ENCODE measurements at regions not wholly inside any gene's neighbourhood (a gene's known extent, or its start where the extent isn't known, plus 50 kb on each side); places are given as distances from the start of the nearest gene placed in this dataset.

- TF ChIP-seq RAD21 (IDR thresholded peaks at IDR 0.05; ENCODE audit: low read depth) (no peak), CEBPB (IDR thresholded peaks at IDR 0.05) (no peak), TAF1 (IDR thresholded peaks at IDR 0.05; ENCODE audit: low read depth) (no peak), FOXM1 (IDR thresholded peaks at IDR 0.05; ENCODE audit: borderline replicate concordance, low read depth) (no peak), TEAD4 (IDR thresholded peaks at IDR 0.05) (no peak), EP300 (IDR thresholded peaks at IDR 0.05; ENCODE audit: borderline replicate concordance) (no peak), CREB1 (IDR thresholded peaks at IDR 0.05; ENCODE audit: low read depth) (no peak), TCF12 (IDR thresholded peaks at IDR 0.05; ENCODE audit: low read depth) (no peak), MAX (IDR thresholded peaks at IDR 0.05) (no peak), REST (IDR thresholded peaks at IDR 0.05; ENCODE audit: low read depth) (no peak), YY1 (IDR thresholded peaks at IDR 0.05; ENCODE audit: low read depth) (no peak)
These were observed 278.4 kb downstream of the IL15 start for GRCh38 chr4:141914746-141915145.

DNA sequence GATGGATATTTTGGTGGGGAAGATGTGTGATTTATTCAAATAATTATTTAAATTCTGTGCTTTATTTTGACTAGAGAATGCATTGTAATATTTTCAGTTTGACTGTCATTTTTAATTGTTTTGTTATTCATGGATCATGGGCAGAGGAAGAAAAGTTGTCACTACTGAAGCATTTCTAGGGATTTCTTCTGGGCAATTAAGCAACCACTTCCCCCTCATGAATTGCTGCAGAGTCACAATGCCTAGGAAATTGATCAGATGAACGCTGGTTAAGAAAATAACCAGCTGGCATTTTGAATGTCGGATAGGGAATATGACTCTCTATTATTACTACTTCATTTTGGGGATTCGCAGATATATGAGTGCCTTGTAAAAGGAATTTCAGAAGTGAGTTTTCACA is 283.3 kb downstream of the IL15 start:
- TF ChIP-seq FOXM1 (IDR thresholded peaks at IDR 0.05; ENCODE audit: borderline replicate concordance, low read depth): peak; percentile 36; the same call in 1 of the 2 replicates
- TF ChIP-seq, protein P1, sequence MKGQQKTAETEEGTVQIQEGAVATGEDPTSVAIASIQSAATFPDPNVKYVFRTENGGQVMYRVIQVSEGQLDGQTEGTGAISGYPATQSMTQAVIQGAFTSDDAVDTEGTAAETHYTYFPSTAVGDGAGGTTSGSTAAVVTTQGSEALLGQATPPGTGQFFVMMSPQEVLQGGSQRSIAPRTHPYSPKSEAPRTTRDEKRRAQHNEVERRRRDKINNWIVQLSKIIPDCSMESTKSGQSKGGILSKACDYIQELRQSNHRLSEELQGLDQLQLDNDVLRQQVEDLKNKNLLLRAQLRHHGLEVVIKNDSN (IDR thresholded peaks at IDR 0.05): no peak
- no peak for TF ChIP-seq REST (IDR thresholded peaks at IDR 0.05; ENCODE audit: low read depth)
- no peak for TF ChIP-seq CREB1 (IDR thresholded peaks at IDR 0.05; ENCODE audit: low read depth)
- no peak for TF ChIP-seq YY1 (IDR thresholded peaks at IDR 0.05; ENCODE audit: low read depth)
- TF ChIP-seq EGR1 (IDR thresholded peaks at IDR 0.05): no peak
- TF ChIP-seq TCF12 (IDR thresholded peaks at IDR 0.05; ENCODE audit: low read depth): 0 out of 2 replicates have a peak, but pooled peaks have one; percentile 52
- TF ChIP-seq EP300 (IDR thresholded peaks at IDR 0.05; ENCODE audit: borderline replicate concordance): peak; percentile 66; the same call in 1 of the 2 replicates
- no peak for TF ChIP-seq TAF1 (IDR thresholded peaks at IDR 0.05; ENCODE audit: low read depth)
- no peak for TF ChIP-seq ZBTB7A (IDR thresholded peaks at IDR 0.05; ENCODE audit: low read depth)
- no peak for TF ChIP-seq CEBPB (IDR thresholded peaks at IDR 0.05)
- peak; percentile 43; the same call in 1 of the 2 replicates for TF ChIP-seq TEAD4 (IDR thresholded peaks at IDR 0.05)

DNA sequence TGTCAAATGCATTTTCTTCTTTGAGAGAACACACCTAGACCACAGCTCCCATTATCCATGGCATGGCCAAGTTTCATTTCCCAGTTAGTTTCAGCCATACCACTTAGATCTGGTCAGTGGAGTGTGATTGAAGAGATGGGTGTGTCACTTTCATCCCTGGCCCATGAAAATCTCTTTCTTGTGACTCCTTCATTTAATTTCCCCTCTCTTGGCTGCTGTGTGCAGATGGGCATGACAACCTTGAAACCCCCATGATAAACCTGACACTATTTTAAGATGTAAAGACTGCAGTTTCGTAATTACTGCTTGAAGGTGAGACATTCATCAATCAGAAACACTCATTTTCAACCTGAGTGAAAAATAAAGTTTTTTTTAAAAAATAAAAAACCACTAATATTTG is 284.9 kb downstream of the IL15 start:
- no peak for TF ChIP-seq REST (IDR thresholded peaks at IDR 0.05; ENCODE audit: low read depth)
- TF ChIP-seq EGR1 (IDR thresholded peaks at IDR 0.05): no peak
- TF ChIP-seq TAF1 (IDR thresholded peaks at IDR 0.05; ENCODE audit: low read depth): no peak
- TF ChIP-seq CEBPB (IDR thresholded peaks at IDR 0.05): peak; percentile 62; the same call in 1 of the 2 replicates
- TF ChIP-seq, protein P1 (IDR thresholded peaks at IDR 0.05): no peak
- TF ChIP-seq YY1 (IDR thresholded peaks at IDR 0.05; ENCODE audit: low read depth): no peak
- TF ChIP-seq CREB1 (IDR thresholded peaks at IDR 0.05; ENCODE audit: low read depth): no peak
- no peak for TF ChIP-seq ZBTB7A (IDR thresholded peaks at IDR 0.05; ENCODE audit: low read depth)
- peak; percentile 91 for TF ChIP-seq EP300 (IDR thresholded peaks at IDR 0.05; ENCODE audit: borderline replicate concordance)
- peak; percentile 56 for TF ChIP-seq NFIC (IDR thresholded peaks at IDR 0.05)
- peak; percentile 65 for TF ChIP-seq TCF12 (IDR thresholded peaks at IDR 0.05; ENCODE audit: low read depth)
- TF ChIP-seq TEAD4 (IDR thresholded peaks at IDR 0.05): peak; percentile 61
- no peak for TF ChIP-seq RAD21 (IDR thresholded peaks at IDR 0.05; ENCODE audit: low read depth)
- no peak for TF ChIP-seq MAX (IDR thresholded peaks at IDR 0.05)
- TF ChIP-seq FOXM1 (IDR thresholded peaks at IDR 0.05; ENCODE audit: borderline replicate concordance, low read depth): peak; percentile 82; the same call in 1 of the 2 replicates

DNA sequence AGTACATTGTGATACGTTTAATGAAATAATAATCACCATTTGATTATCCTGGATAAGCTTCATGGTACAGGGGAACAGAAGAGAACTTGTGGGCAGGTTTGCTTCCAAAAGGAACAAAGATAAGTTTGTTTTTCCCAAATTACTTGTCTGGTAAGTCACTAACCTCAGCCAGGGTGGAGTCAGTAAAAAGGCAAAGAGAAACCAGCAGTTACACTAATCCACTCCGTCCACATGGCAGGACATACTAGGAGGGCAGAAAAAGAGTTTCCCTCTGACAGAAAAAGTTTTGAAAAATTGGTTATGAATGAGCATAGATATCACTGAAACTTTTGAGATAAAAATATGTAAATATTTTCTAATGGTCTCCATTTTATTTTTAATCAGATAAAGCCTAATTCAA is 285.9 kb downstream of the IL15 start:
- TF ChIP-seq REST (IDR thresholded peaks at IDR 0.05; ENCODE audit: low read depth): no peak
- no peak for TF ChIP-seq CREB1 (IDR thresholded peaks at IDR 0.05; ENCODE audit: low read depth)
